ENCODE measurements at regions not wholly inside any gene's neighbourhood (a gene's known extent, or its start where the extent isn't known, plus 50 kb on each side); places are given as distances from the start of the nearest gene placed in this dataset.
"Not testable (repeated sequence)": the region's sequence is repeated elsewhere in the genome, so short reads cannot be mapped to it uniquely, and the experiment has no call there.

DNA sequence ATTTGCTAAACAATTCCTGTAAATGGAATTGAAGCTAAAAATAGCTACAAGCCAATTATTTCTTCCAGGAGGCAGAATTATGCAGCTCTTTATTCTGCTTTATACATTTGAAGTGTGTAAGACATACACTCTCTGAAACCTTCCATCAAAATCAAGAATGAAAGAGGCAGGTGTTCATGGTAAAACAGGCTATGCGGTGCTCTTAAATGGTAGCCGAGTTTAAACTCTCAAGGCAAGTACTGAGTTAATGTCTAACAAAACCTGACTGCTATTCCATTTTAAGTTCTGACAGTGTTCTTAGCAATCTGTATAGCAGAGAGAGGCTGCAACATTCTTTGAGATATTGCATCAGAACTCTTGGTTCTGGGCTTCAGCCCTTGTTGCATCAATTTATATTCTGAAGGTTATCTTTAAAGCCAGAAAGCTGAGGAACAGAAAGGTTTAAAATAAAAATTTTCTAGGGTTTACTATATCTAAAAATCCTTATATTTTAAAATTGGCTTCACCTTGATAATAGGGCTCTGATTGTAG, 248.3 kb upstream of the CCNG1 start:
- no peak for DNase-seq

DNA sequence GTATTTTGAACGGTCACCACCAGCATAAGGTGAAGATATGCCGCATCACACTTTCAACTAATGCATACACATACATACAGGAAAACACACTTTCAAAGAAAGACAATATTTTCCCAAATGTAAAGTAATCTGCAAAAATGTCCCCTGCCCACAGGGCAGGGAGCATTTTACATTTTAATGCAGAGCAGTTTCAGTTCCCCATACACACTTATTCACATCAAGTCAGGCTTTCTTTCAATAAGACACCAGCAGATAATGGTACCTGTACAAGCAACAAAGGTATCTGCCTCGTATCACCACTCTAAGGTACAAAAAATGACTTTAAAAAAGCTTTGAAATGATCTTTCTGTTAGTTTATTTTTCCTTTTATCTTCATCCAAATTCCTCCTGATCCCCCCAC, 247.1 kb upstream of the CCNG1 start:
- DNase-seq, result peak; percentile 27

DNA sequence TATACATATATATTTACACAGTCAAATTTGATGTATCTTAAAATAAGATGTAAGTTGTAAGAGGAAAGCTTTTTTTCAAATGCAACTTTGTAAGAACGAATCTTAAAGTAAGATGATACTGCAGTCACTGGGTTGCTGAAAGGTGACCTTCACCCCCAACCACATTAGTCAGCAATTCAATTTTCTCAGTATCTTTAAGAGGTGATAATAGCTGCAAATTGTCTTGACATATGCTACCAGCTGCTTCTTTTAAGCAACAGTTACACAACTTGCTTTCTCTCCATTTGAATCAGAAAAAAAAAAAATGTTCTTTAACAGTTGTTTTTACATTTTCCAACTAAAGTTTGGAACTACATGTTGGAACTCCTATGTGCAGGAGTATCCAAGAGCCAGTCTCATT, 246.6 kb upstream of the CCNG1 start:
- DNase-seq, result no peak

DNA sequence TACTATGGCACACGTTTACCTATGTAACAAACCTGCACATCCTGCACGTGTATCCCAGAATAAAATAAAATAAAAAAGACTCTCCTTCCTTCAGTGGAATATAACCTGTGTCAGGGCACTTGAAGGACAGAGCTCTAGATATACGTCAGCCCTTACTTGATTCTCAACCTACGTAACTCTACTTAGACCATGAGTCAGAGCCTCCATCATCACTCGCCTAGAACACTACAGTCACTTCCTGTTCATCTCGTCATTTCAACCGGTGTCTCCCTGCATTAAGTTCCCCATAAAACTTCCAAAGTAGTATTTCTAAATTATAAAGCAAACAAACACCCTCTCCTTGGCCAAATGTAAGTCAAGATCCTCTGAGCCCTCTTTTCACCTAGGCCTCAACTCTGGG, 243.5 kb upstream of the CCNG1 start:
- DNase-seq, result peak; percentile 3

DNA sequence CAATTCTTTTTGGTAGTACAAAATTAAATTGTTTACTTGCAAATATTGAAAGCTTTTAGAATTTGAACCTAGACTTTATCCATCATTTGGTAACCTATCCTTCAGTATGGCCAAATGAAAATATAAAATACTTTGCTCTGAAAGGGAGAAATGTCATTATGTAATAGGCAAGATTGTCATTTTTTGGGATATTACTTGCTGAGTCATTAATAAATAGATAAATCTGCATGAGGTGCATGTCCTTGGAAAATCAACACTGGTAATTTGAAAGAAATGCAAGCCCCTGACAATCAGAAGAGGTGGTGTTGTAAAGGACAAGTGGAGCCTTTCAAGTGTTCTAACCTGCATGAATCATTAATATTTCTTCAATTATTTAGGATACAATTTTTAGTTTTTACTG, 231.8 kb upstream of the CCNG1 start:
- DNase-seq, result no peak

DNA sequence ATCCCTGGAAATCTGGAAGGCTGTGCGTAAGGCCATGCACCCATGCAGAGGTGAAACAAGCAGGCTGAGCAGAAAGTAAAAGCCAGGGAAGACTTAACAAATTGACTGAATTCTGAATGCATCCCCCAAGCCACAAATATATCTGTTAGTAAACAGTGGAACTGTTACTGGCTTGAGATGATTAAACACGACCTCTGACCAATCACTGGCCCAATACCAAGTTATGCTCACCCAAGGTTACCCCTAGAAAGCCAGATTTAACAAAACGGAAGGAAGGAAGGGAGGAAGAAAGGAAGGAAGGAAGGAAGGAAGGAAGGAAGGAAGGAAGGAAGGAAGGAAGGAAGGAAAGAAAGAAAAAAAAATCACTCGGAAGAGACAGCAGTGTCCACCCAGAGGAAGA, 215.8 kb upstream of the CCNG1 start:
- DNase-seq, result no peak

DNA sequence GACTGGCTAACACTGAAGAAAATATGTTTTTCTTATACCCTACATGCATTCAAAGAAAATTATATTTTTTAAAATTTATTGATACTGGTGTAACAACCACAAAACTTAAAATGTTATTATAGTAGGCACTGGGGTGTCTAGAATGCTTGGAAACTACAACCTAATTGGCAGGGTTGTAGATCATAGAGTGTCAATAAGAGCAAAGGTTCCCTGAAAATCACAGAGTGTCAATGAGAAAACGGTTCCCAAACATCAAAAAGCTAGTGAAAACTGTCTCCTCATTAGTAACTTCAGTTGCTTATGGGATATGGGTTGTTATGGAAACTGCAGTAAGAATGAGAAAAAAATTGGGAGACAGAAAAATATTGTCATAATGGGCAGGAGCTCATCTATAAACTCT, 214.4 kb upstream of the CCNG1 start:
- DNase-seq, result no peak

DNA sequence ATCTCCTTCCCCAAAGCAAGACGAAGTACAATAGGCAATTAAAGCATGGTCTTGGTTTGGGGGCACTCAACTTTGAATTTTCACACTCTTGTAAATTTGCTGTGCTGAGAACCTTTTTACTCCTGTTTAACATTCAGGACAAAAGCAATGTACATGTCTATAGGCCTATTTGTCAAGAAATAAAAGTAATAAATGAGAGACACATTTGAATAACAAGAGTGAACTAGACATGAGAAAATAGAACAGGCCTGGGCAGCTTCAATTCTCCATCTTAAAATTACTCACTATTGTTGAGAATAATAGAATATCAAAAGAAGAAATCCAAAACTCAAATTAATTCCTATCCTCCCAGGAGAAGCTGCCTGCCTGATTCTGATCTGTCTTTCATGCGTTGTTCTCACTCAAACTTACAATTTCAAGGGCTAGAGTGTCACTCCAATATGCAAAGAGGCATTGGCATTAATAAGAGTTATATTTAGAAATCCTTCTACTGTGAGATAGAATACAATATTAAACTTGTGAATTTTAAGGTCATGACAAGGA, 192.9 kb upstream of the CCNG1 start:
- no peak for DNase-seq

DNA sequence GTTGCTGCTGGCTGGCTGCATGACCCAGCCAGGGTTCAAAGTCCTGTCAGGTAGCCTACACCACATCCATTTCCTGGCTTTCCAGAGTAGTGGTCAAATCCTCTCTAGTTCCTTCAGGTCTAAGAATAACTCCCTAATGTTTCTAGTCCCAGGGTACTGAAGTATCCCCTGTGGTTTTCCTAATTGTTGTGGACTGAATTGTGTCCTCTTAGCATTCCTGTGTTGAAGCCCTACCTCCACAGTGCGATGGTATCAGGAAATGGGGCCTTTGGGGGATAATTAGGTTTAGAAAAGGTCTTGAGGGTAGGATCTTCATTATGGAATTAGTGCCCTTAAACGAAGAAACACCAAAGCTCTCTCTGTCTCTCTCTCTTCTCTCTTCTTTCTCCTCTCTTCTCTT, 191.8 kb upstream of the CCNG1 start:
- DNase-seq, result no peak

DNA sequence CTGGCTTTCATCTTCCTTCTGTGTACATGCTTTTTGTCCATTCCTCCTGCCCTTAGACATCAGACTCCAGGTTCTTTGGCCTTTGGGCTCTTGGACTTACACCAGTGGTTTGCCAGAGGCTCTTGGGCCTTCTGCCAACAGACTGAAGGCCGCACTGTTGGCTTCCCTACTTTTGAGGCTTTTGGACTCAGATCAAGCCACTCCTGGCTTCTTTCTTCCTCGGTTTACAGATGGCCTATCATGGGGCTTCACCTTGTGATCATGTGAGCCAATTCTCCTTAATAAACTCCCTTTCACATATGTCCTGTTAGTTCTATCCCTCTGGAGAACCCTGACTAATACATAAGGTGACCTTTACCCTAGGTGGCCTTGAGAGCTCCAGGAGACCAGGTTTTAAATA, 189.1 kb upstream of the CCNG1 start:
- DNase-seq, result no peak

DNA sequence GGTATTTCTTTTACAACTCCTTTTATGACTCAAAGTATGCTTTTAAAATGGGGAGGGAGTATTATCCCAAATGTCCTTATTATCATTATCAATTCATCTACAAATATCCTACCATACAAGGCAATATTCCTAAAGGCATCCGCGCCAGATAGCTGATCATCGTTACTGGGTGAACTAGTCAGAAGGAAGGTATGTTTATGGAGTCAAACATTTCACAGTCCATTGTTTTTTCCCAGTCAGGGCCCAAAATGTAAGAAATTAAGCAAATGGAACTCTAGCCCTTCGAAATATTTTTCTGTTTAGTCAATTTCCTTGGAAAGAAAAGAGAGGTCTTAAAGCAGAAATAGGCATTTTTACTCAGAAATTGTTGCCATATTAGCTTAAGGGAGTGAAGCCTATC, 188.5 kb upstream of the CCNG1 start:
- DNase-seq, result no peak

DNA sequence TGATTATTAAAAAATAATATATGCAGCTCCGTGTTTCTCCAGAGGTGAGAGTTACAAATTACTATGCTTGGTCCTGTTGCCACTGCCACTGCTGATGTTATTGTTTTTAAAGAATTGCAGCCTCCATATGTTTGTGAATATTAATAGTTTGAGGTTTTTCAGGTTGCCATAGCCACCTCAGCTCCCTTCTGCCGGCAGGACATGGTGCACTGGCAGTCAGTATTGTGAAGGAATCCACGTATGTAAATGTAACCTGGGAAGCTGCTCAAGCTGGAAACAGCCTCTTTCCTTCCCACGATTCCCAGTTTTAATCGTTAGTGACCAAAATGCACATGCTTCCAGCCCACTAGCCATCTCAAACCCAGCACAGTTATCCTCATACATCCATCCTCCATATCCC, 184.4 kb upstream of the CCNG1 start:
- no peak for DNase-seq

DNA sequence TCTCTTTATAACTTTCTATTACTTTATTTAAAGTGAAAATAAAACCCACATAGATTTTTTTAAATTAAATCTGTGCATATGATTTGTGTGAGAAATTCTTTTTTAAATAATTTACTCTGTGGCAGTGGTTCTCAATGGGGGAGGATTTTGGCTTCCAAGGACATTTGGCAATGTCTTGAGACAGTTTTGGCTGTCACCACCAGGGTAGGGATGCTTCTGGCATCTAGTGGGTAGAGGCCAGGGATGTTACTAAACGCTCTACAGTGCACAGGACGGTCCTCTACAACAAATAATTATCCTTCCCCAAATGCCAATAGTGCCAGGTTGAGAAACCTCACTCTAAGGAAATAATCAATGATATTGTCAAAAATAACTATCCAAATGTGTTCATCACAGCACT, 177.9 kb upstream of the CCNG1 start:
- DNase-seq, result no peak

DNA sequence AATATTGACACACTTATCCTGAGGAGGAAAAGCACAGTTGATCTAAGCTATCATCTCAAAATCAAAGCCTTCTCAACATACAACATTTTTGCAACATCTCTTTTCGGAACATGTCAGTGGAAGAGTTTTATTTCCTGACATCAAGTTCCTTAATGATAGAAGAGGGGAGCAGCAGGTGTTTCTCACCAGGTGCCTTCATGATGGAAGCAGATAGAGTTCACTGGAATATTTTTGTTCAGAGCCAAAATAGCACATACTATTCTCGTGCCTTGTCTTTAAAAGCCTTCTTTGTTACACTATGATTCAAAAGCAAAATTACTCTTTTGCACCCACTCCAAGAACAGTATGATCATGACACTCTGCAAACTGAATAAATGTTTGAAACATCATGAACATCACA, 176.9 kb upstream of the CCNG1 start:
- DNase-seq, result no peak

DNA sequence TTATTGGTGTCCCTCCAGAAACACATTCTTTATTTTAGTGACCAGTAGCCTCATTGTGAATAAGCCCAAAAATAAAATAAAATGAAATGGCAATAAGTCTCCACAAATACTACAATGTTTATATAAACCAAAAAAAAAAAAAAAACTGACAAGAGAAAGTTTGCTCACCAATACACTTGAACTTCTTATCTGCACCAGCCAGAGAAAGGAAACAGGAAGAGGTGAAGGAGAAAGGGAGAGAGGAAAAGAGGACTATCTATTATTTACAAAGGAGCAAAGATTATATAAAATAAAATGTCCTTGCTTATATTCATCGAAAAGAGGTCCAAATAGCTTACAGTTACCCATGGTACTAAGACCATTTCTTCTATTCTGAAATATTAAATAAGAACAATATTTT, 176.4 kb upstream of the CCNG1 start:
- no peak for DNase-seq

DNA sequence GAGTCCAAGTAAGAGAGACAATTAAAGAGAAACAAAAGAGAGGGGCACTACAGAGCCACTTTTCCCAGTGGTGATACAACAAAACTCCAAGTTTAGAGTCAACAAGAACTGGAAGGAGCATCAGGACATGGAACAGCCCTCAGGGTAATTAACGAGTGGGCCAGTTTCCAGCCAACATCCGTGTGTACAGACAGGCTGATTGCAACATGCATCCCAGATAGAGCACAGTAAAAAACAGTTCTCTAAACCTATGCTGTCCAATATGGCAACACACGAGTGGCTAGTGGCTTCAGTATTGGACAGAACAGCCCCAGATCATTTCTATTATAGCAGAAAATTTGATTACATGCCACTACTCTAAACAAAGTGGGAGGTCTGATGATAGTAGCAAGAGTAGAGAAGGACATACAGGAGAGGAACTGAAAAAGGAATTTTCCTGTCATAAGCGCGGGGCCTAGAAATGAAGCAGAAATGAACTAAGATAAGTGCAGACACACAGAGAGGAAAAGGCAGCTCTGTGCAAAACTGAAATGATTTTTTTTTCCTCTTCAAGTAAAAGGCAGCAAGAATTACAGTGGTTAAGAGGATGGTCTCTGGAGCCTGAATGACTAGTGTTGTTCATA, 175.6 kb upstream of the CCNG1 start:
- DNase-seq, result peak; percentile 6

DNA sequence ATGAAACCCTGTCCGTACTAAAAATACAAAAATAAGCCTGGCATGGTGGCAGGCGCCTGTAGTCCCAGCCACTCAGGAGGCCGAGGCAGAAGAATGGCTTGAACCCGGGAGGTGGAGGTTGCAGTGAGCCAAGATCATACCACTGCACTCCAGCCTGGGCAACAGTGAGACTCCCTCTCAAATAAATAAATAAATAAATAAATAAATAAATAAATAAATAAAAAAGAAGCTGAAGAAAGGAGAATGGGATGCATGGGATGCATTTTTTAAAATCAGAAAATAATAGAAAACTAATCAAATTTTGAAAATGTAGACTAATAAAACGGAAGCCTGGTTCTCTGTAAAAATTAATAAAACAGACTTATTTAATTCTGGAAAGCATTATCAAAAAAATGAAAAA, 171.1 kb upstream of the CCNG1 start:
- DNase-seq, result not testable (repeated sequence)

DNA sequence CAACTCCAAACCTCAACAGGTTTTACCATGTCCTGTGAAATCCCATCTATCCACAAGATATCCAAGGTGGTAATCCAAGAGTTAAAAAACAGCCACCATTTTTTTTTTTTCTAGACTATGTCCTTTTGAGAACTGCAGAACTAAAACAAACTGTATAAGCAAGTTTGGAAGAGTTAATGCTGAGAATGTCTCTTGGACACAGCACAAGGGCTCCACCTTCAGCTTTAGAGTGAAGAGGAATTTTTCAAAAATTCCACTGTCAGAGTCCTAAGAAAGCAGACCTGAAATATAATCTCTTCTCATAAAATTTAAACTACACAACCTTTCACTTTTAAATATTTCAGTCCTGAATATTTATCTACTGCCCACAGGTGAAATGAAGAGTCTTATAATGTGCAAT, 167.8 kb upstream of the CCNG1 start:
- DNase-seq, result no peak

DNA sequence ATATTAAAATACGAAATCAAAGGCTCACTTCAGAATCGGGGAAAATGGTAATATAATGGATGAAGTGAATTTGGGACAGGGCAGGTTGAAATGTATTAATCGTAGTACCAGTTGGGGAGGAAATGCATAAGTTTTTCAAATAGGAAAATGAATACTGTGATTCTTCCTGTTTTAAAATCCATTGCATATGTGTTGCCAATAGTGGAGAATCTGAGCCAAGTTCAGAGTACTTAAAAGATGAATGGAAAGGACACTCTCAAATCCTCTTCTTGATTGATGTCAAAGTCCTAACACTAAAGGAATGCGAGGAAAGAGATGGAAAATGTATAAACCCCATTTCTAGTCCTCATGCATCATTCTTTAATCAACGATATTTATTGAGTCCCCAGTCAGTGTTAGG, 160.9 kb upstream of the CCNG1 start:
- DNase-seq, result no peak

DNA sequence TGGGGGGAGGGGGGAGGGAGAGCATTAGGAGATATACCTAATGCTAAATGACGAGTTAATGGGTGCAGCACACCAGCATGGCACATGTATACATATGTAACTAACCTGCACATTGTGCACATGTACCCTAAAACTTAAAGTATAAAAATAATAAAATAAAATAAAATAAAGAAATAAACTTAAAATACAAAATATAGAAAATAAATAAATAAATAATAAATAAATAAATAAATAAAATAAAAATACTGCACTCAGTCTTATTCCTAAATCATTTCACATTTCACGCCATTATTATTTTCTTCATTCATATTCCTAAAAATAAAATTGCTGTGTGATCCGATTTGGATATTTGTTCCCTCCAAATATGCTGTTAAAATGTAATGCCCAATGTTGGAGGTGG, 156.5 kb upstream of the CCNG1 start:
- DNase-seq, result not testable (repeated sequence)

DNA sequence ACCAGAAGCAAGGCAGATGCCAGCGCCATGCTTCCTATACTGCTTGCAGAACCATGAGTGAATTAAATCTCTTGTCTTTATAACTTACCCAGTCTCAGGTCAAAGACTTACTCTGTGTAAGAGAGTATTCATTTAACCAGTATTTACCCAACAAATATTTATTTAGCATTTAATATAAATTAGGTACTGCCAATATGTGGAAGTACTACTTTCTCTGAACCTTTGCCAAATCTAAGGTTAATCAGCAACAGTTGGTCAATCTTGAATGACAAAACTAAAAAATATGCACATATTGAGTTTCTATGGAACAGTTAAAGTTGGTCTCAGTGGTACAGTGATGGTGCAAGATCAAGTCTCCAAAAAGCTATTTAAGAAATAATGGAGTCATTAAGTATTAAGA, 155.9 kb upstream of the CCNG1 start:
- no peak for DNase-seq

DNA sequence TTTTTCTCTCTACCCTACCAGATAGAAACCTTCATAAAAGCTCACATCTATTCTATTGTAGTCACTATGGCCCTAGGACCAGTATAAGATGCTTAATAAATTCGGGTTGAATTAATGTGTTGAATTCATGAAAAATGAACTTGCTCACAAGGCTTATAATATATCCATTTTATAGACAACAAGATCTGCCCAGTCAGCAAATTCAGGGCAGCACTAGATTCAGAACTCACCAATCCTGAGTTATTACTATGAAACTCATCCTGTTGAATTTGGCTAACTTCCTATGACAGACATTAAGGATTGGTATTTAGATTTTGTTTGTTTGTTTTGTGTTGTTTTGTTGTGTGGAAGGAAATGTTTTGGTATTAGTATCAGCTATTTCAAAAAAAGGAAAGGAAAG, 143.6 kb upstream of the CCNG1 start:
- DNase-seq, result no peak

DNA sequence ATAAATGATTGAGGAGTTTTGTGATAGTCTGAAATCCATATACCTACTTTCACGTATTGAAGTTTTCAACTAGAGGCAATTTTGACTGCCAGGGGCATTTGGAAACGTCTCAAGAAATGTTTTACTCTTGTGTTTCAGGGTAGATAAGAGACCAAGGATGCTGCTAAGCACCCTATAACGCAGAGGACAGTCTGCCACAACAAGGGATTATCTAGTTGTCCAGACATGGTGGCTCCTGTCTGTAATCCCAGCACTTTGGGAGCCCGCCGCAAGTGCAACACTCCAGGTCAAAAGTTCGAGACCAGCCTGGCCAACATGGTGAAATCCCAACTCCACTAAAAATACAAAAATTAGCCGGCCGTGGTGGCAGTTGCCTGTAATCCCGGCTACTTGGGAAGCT, 133.7 kb upstream of the CCNG1 start:
- no peak for DNase-seq

DNA sequence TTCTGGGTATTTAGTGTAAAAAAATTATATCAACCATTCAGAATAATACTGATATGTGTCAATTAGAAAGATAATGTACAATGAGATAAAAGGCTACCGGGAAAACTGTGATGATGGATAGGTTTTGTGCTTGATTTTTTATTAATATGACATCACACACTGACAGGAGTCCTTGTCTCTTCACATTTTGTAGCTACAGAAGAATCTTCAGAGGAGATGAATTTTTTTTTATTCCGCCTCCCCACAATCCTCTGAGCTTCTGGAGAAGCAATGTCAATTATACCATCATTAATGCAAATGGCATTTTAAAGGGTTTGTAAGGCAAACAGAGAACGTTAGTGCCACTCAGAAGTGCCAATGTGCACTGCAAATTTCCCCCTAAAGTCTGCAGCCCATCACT, 131.7 kb upstream of the CCNG1 start:
- DNase-seq, result no peak

DNA sequence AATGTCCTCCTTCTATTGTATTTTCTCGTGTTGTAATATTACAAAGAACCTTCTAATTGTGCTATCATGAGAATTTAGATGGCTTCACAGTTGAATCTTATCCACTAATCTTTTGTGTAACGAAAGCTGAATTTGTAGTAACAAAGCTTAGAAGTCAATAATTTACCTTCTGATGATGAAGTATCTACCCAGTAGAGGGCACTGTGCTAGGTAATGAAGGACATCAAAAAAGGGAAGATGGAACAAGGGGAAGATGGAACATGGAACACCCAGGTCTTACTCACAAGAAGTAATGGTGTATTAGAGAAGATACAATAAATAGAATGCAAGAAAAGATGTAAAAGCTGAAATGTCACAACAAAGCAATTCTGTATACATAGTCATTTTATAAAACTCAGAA, 131.0 kb upstream of the CCNG1 start:
- DNase-seq, result peak; percentile 46

Measured in MV-4-11 (cell line).